SK-N-SH treated with all-trans-retinoic acid at 6 μM for 48 hours (cell line): ENCODE measurements at regions not wholly inside any gene's neighbourhood (a gene's known extent, or its start where the extent isn't known, plus 50 kb on each side); places are given as distances from the start of the nearest gene placed in this dataset.

Source experiments
- ATAC-seq: fragments of 200-7000 bp; cut with Tn5 transposase; 3 replicates; pipeline ENCODE4 v1.9.1; 2020; ENCODE audit warnings: mild to moderate bottlenecking, moderate library complexity
- ARNTL ChIP-seq: fragments of 450-650 bp; formaldehyde crosslinking; IDR thresholded peaks from 2 replicates; pipeline ENCODE4 v1.5.0; 2020; ENCODE audit warnings: low read depth, mild to moderate bottlenecking, moderate library complexity, borderline replicate concordance
- BACH2 ChIP-seq: fragments of 250-450 bp; sonication (Bioruptor Pico); IDR thresholded peaks from 2 replicates; pipeline ENCODE4 v1.9.0; 2021; ENCODE audit warnings: mild to moderate bottlenecking, borderline replicate concordance
- CREB5 ChIP-seq: fragments of 250-450 bp; sonication (Bioruptor Pico); IDR thresholded peaks from 2 replicates; pipeline ENCODE4 v1.5.1; 2020; ENCODE audit warnings: low read depth, mild to moderate bottlenecking, moderate library complexity
- CSDC2 ChIP-seq: fragments of 250-450 bp; sonication (Bioruptor Pico); IDR thresholded peaks from 2 replicates; pipeline ENCODE4 v1.5.0; 2020; ENCODE audit warnings: mild to moderate bottlenecking, moderate library complexity
- CSRNP3 ChIP-seq: fragments of 250-450 bp; sonication (Bioruptor Pico); IDR thresholded peaks from 2 replicates; pipeline ENCODE4 v1.5.1; 2021; ENCODE audit warnings: mild to moderate bottlenecking, moderate library complexity
- ESRRG ChIP-seq: fragments of 250-450 bp; sonication (Bioruptor Pico); IDR thresholded peaks from 2 replicates; pipeline ENCODE4 v1.6.1; 2021; ENCODE audit warnings: mild to moderate bottlenecking
- GLIS3 ChIP-seq: fragments of 250-450 bp; sonication (Bioruptor Pico); IDR thresholded peaks from 2 replicates; pipeline ENCODE4 v1.5.0; 2020; ENCODE audit warnings: mild to moderate bottlenecking, moderate library complexity
- ISL1 ChIP-seq: fragments of 250-450 bp; sonication (Bioruptor Pico); IDR thresholded peaks from 2 replicates; pipeline ENCODE4 v2.1.2; 2022; ENCODE audit warnings: mild to moderate bottlenecking, moderate library complexity
- OSR1 ChIP-seq: fragments of 250-450 bp; sonication (Bioruptor Pico); IDR thresholded peaks from 2 replicates; pipeline ENCODE4 v1.8.0; 2022; ENCODE audit warnings: moderate library complexity, mild to moderate bottlenecking, inconsistent platforms
- PATZ1 ChIP-seq: fragments of 250-450 bp; sonication (Bioruptor Pico); IDR thresholded peaks from 2 replicates; pipeline ENCODE4 v1.8.0; 2020; ENCODE audit warnings: mild to moderate bottlenecking, moderate library complexity, borderline replicate concordance
- POU6F1 ChIP-seq: fragments of 250-450 bp; sonication (Bioruptor Pico); IDR thresholded peaks from 2 replicates; pipeline ENCODE4 v1.8.0; 2021; ENCODE audit warnings: low read depth, mild to moderate bottlenecking, moderate library complexity, borderline replicate concordance
- PPARA ChIP-seq: fragments of 250-450 bp; sonication (Bioruptor Pico); IDR thresholded peaks from 2 replicates; pipeline ENCODE4 v1.5.0; 2020; ENCODE audit warnings: mild to moderate bottlenecking, borderline replicate concordance
- RARB ChIP-seq: fragments of 250-450 bp; sonication (Bioruptor Pico); IDR thresholded peaks from 2 replicates; pipeline ENCODE4 v1.8.0; 2021; ENCODE audit warnings: mild to moderate bottlenecking, moderate library complexity
- SNAI2 ChIP-seq: fragments of 250-450 bp; sonication (Bioruptor Pico); IDR thresholded peaks from 2 replicates; pipeline ENCODE4 v1.5.0; 2020; ENCODE audit warnings: mild to moderate bottlenecking, moderate library complexity
- TCF4 ChIP-seq: fragments of 250-450 bp; sonication (Bioruptor Pico); IDR thresholded peaks from 2 replicates; pipeline ENCODE4 v1.8.0; 2021; ENCODE audit warnings: mild to moderate bottlenecking, moderate library complexity, borderline replicate concordance
- TOX ChIP-seq: fragments of 250-450 bp; sonication (Bioruptor Pico); IDR thresholded peaks from 2 replicates; pipeline ENCODE4 v1.8.0; 2021; ENCODE audit warnings: mild to moderate bottlenecking, moderate library complexity, borderline replicate concordance
- TSHZ2 ChIP-seq: fragments of 250-450 bp; sonication (Bioruptor Pico); IDR thresholded peaks from 2 replicates; pipeline ENCODE4 v1.5.0; 2020; ENCODE audit warnings: mild to moderate bottlenecking, moderate library complexity
- ZC3H10 ChIP-seq: fragments of 250-450 bp; sonication (Bioruptor Pico); IDR thresholded peaks from 2 replicates; pipeline ENCODE4 v1.5.1; 2021; ENCODE audit warnings: mild to moderate bottlenecking, moderate library complexity
- ZFP3 ChIP-seq: fragments of 250-450 bp; sonication (Bioruptor Pico); IDR thresholded peaks from 2 replicates; pipeline ENCODE4 v1.5.0; 2020; ENCODE audit warnings: mild to moderate bottlenecking, moderate library complexity
- ZNF565 ChIP-seq: fragments of 450-650 bp; formaldehyde crosslinking; conservative IDR thresholded peaks from 2 replicates; pipeline ENCODE4 v1.5.0; 2020; ENCODE audit warnings: low read depth, mild to moderate bottlenecking, moderate library complexity
- ZNF70 ChIP-seq: fragments of 450-650 bp; formaldehyde crosslinking; IDR thresholded peaks from 2 replicates; pipeline ENCODE4 v1.5.0; 2020; ENCODE audit warnings: mild to moderate bottlenecking, moderate library complexity
- ZNF8 ChIP-seq: fragments of 450-650 bp; formaldehyde crosslinking; IDR thresholded peaks from 2 replicates; pipeline ENCODE4 v1.5.0; 2020; ENCODE audit warnings: mild to moderate bottlenecking, moderate library complexity

- ATAC-seq = no peak
- TF ChIP-seq ARNTL (CRISPR knock-in tag) (no peak), CSRNP3 (CRISPR knock-in tag) (no peak), GLIS3 (CRISPR knock-in tag) (no peak), ZC3H10 (no peak), PPARA (no peak), ZNF8 (CRISPR knock-in tag) (no peak), ISL1 (no peak), OSR1 (no peak), ZNF565 (no peak), BACH2 (CRISPR knock-in tag) (no peak), ZNF70 (CRISPR knock-in tag) (no peak), RARB (CRISPR knock-in tag) (no peak), CREB5 (no peak)
Measured at GRCh38 chr2:212733273-212733672, 194.7 kb upstream of the ERBB4 start.

GRCh38 chr2:212732860-212733259 is 194.3 kb upstream of the ERBB4 start:
- no peak for ATAC-seq
- no peak for TF ChIP-seq OSR1
- TF ChIP-seq GLIS3 (CRISPR knock-in tag) = no peak
- TF ChIP-seq ZNF8 (CRISPR knock-in tag) = no peak
- no peak for TF ChIP-seq TOX (CRISPR knock-in tag)
- TF ChIP-seq PATZ1 (CRISPR knock-in tag) = no peak
- TF ChIP-seq ZNF565 = no peak
- no peak for TF ChIP-seq ZC3H10
- TF ChIP-seq SNAI2 (CRISPR knock-in tag) = no peak
- no peak for TF ChIP-seq POU6F1 (CRISPR knock-in tag)
- no peak for TF ChIP-seq ZFP3 (CRISPR knock-in tag)
- TF ChIP-seq ESRRG (CRISPR knock-in tag) = no peak

- no peak for ATAC-seq
Measured at GRCh38 chr2:212730994-212731393, 192.4 kb upstream of the ERBB4 start.

More at GRCh38 chr2:212730994-212731393, 192.4 kb upstream of the ERBB4 start:
- TF ChIP-seq PPARA = no peak
- no peak for TF ChIP-seq TOX (CRISPR knock-in tag)
- TF ChIP-seq CSDC2 (CRISPR knock-in tag) = no peak
- TF ChIP-seq ESRRG (CRISPR knock-in tag) = no peak
- TF ChIP-seq RARB (CRISPR knock-in tag) = no peak
- no peak for TF ChIP-seq ARNTL (CRISPR knock-in tag)
- no peak for TF ChIP-seq ZC3H10
- TF ChIP-seq TCF4 (CRISPR knock-in tag) = no peak
- TF ChIP-seq CREB5 = no peak
- no peak for TF ChIP-seq PATZ1 (CRISPR knock-in tag)
- no peak for TF ChIP-seq ZNF70 (CRISPR knock-in tag)
- no peak for TF ChIP-seq GLIS3 (CRISPR knock-in tag)
- TF ChIP-seq OSR1 = no peak
- no peak for TF ChIP-seq TSHZ2 (CRISPR knock-in tag)
- TF ChIP-seq ZFP3 (CRISPR knock-in tag) = no peak
- TF ChIP-seq BACH2 (CRISPR knock-in tag) = no peak
- TF ChIP-seq SNAI2 (CRISPR knock-in tag) = no peak
- TF ChIP-seq POU6F1 (CRISPR knock-in tag) = no peak
- TF ChIP-seq, all 23 proteins: peak for 0
